HT-29 (cell line): ENCODE measurements at regions not wholly inside any gene's neighbourhood (a gene's known extent, or its start where the extent isn't known, plus 50 kb on each side); places are given as distances from the start of the nearest gene placed in this dataset.

Experiments used
- DNase-seq: peaks from one replicate; pipeline ENCODE4 v3.0.0-alpha.2; 2015; ENCODE audit warnings: low spot score

- DNase-seq: no peak
Measured at GRCh38 chr6:170085475-170086401, 205.1 kb downstream of the DLL1 start.

- no peak for DNase-seq
Measured at GRCh38 chr6:170084166-170084730, 206.6 kb downstream of the DLL1 start.

GRCh38 chr6:170083236-170084051 lies 207.4 kb downstream of the DLL1 start:
- DNase-seq: no peak

GRCh38 chr6:170082531-170083187 lies 208.2 kb downstream of the DLL1 start:
- no peak for DNase-seq

- no peak for DNase-seq
Measured at GRCh38 chr6:170082067-170082466, 208.8 kb downstream of the DLL1 start.

- DNase-seq: no peak
Measured at GRCh38 chr6:170081556-170081955, 209.3 kb downstream of the DLL1 start.

GRCh38 chr6:170080828-170081371 lies 210.0 kb downstream of the DLL1 start:
- DNase-seq: no peak

- DNase-seq: no peak
Measured at GRCh38 chr6:170080169-170080827, 210.6 kb downstream of the DLL1 start.

GRCh38 chr6:170076466-170077165 lies 214.3 kb downstream of the DLL1 start:
- no peak for DNase-seq

- DNase-seq: no peak
Measured at GRCh38 chr6:170075659-170076223, 215.1 kb downstream of the DLL1 start.

GRCh38 chr6:170074907-170075306 lies 216.0 kb downstream of the DLL1 start:
- no peak for DNase-seq

- DNase-seq: no peak
Measured at GRCh38 chr6:170074435-170074834, 216.4 kb downstream of the DLL1 start.

- DNase-seq: no peak
Measured at GRCh38 chr6:170073846-170074245, 217.0 kb downstream of the DLL1 start.

- DNase-seq: no peak
Measured at GRCh38 chr6:170072246-170072645, 218.6 kb downstream of the DLL1 start.

GRCh38 chr6:170069611-170070010 lies 221.3 kb downstream of the DLL1 start:
- no peak for DNase-seq

GRCh38 chr6:170068496-170068895 lies 222.4 kb downstream of the DLL1 start:
- DNase-seq: no peak

GRCh38 chr6:170067923-170068360 lies 222.9 kb downstream of the DLL1 start:
- no peak for DNase-seq

- no peak for DNase-seq
Measured at GRCh38 chr6:170067181-170067641, 223.7 kb downstream of the DLL1 start.

GRCh38 chr6:170066679-170067078 lies 224.2 kb downstream of the DLL1 start:
- DNase-seq: no peak
